ENCODE measurements at regions not wholly inside any gene's neighbourhood (a gene's known extent, or its start where the extent isn't known, plus 50 kb on each side); places are given as distances from the start of the nearest gene placed in this dataset.

- no peaks in the 10 kb centered on the region for H3K36me3 ChIP-seq (ENCODE audit: control insufficient read depth in 2 of 3, insufficient read depth in 3 of 3, low read length in 3 of 3)
- H3K4me1 ChIP-seq (ENCODE audit: control insufficient read depth in 2 of 3, insufficient read depth in 2 of 3, low read depth in 1 of 3, low read length in 3 of 3), result peaks cover 0 to 8% (median 5%) of the 10 kb centered on the region in 3 donors
- TF ChIP-seq, protein P1, sequence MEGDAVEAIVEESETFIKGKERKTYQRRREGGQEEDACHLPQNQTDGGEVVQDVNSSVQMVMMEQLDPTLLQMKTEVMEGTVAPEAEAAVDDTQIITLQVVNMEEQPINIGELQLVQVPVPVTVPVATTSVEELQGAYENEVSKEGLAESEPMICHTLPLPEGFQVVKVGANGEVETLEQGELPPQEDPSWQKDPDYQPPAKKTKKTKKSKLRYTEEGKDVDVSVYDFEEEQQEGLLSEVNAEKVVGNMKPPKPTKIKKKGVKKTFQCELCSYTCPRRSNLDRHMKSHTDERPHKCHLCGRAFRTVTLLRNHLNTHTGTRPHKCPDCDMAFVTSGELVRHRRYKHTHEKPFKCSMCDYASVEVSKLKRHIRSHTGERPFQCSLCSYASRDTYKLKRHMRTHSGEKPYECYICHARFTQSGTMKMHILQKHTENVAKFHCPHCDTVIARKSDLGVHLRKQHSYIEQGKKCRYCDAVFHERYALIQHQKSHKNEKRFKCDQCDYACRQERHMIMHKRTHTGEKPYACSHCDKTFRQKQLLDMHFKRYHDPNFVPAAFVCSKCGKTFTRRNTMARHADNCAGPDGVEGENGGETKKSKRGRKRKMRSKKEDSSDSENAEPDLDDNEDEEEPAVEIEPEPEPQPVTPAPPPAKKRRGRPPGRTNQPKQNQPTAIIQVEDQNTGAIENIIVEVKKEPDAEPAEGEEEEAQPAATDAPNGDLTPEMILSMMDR (IDR thresholded peaks at IDR 0.05; ENCODE audit: borderline replicate concordance, extremely low read depth, insufficient read depth), result no peak
- no peaks in the 10 kb centered on the region for H3K27me3 ChIP-seq (ENCODE audit: control insufficient read depth, insufficient read depth, low read length)
- FAIRE-seq (no peak), DNase-seq (peak in 3 of 5 donors; percentile 59 to 91 (median 90))
- intact Hi-C loops (cut with DNase I), result no loop called here
- H3K9me3 ChIP-seq (ENCODE audit: control insufficient read depth in 2 of 3, insufficient read depth in 1 of 3, low read length in 3 of 3), result no peaks in the 10 kb centered on the region
- no peak overlapping the region for H3K27ac ChIP-seq (ENCODE audit: low read depth in 2 of 2, low read length in 2 of 2)
- no peak overlapping the region for H3K9ac ChIP-seq (ENCODE audit: low read length in 3 of 3)
- no peak overlapping the region for H3K4me3 ChIP-seq (ENCODE audit: low read length in 3 of 3)
Measured at GRCh38 chr3:150242220-150242936, 165.7 kb upstream of the TSC22D2 start.

- intact Hi-C loops (cut with DNase I), result no loop called here
- TF ChIP-seq, protein P1 (IDR thresholded peaks at IDR 0.05; ENCODE audit: borderline replicate concordance, extremely low read depth, insufficient read depth), result no peak
- H3K4me3 ChIP-seq (ENCODE audit: low read length in 3 of 3), result no peak overlapping the region
- H3K4me1 ChIP-seq (ENCODE audit: control insufficient read depth in 2 of 3, insufficient read depth in 2 of 3, low read depth in 1 of 3, low read length in 3 of 3), result peaks cover 3 to 9% (median 5%) of the 10 kb centered on the region in 3 donors
- H3K27me3 ChIP-seq (ENCODE audit: control insufficient read depth, insufficient read depth, low read length), result no peaks in the 10 kb centered on the region
- no peaks in the 10 kb centered on the region for H3K36me3 ChIP-seq (ENCODE audit: control insufficient read depth in 2 of 3, insufficient read depth in 3 of 3, low read length in 3 of 3)
- no peak overlapping the region for H3K27ac ChIP-seq (ENCODE audit: low read depth in 2 of 2, low read length in 2 of 2)
- no peaks in the 10 kb centered on the region for H3K9me3 ChIP-seq (ENCODE audit: control insufficient read depth in 2 of 3, insufficient read depth in 1 of 3, low read length in 3 of 3)
- no peak overlapping the region for H3K9ac ChIP-seq (ENCODE audit: low read length in 3 of 3)
- DNase-seq (no peak), FAIRE-seq (no peak)
Measured at GRCh38 chr3:150240891-150241290, 167.2 kb upstream of the TSC22D2 start.

DNA sequence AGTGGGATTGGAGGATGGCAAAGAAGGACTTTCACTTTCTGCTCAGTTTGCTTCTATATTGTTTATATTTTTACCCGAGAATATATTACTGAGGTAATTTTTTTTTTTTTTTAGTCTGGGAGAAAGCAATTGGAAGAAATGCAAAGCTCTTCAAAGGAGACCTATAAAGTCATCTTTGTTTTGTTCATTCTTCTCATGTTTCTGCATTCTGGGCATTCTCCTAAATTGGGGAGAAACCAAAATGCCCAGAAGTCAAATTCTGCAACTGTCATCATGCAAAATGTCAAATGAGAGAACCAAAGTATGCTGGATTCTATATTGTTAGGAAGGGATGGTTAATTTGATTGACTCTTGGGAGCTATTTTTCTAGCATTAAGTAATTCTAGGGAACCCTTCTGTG lies 168.3 kb upstream of the TSC22D2 start:
- H3K9ac ChIP-seq (ENCODE audit: low read length in 3 of 3), result no peak overlapping the region
- intact Hi-C loops (cut with DNase I), result no loop called here
- H3K36me3 ChIP-seq (ENCODE audit: control insufficient read depth in 2 of 3, insufficient read depth in 3 of 3, low read length in 3 of 3), result no peaks in the 10 kb centered on the region
- no peak overlapping the region for H3K27ac ChIP-seq (ENCODE audit: low read depth in 2 of 2, low read length in 2 of 2)
- FAIRE-seq (no peak), DNase-seq (no peak)
- H3K27me3 ChIP-seq (ENCODE audit: control insufficient read depth, insufficient read depth, low read length), result no peaks in the 10 kb centered on the region
- no peak overlapping the region for H3K4me3 ChIP-seq (ENCODE audit: low read length in 3 of 3)
- H3K9me3 ChIP-seq (ENCODE audit: control insufficient read depth in 2 of 3, insufficient read depth in 1 of 3, low read length in 3 of 3), result no peaks in the 10 kb centered on the region
- TF ChIP-seq, protein P1 (IDR thresholded peaks at IDR 0.05; ENCODE audit: borderline replicate concordance, extremely low read depth, insufficient read depth), result no peak
- peaks cover 3 to 9% (median 5%) of the 10 kb centered on the region in 3 donors for H3K4me1 ChIP-seq (ENCODE audit: control insufficient read depth in 2 of 3, insufficient read depth in 2 of 3, low read depth in 1 of 3, low read length in 3 of 3)

Measured in kidney (tissue), 13 donors.